Renal cortex interstitium (tissue), 11 donors: ENCODE measurements at regions not wholly inside any gene's neighbourhood (a gene's known extent, or its start where the extent isn't known, plus 50 kb on each side); places are given as distances from the start of the nearest gene placed in this dataset.
A peak's percentile ranks its signal among the peaks of the same experiment; 100 is the strongest.

ENCODE experiments used
- DNase-seq, 11 donors: peaks; one replicate each; pipeline ENCODE4 v3.0.0-alpha.2; 2013; ENCODE audit warnings: low read depth in 9 of 11, low spot score in 4 of 11; ENCODE audit errors: extremely low read depth in 1 of 11

GRCh38 chr15:95596496-95596895 lies 734.0 kb upstream of the NR2F2 start:
- DNase-seq = no peak

DNA sequence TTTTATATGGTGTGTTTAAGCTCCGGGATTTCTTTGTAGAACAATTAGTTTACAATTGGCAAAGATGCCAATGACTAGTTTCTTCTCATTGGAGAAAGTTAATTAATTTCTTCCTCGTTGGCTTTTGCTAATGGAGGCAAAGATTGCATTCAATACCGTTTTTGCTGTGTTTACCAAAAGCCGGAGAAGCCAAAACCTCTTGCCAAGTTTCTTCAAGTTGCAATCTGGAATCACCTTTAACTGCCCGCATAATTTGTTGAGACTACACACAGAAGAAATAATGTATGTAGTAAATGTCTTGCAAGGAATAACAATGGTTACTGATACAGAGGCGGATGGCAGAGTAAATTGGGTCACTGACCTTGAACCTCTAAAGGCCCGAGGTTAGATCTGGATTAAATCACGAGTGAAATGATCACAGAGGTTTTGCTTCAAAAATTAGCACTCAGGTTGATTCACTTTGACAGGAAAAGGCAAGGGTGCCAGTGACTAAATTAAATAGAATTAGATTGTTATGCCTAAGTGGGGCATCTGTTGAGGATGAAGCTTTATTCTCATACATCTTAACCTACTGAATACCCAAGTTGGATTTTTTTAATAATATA lies 732.1 kb upstream of the NR2F2 start:
- DNase-seq = no peak

GRCh38 chr15:95600367-95600766 lies 730.1 kb upstream of the NR2F2 start:
- DNase-seq = no peak

DNA sequence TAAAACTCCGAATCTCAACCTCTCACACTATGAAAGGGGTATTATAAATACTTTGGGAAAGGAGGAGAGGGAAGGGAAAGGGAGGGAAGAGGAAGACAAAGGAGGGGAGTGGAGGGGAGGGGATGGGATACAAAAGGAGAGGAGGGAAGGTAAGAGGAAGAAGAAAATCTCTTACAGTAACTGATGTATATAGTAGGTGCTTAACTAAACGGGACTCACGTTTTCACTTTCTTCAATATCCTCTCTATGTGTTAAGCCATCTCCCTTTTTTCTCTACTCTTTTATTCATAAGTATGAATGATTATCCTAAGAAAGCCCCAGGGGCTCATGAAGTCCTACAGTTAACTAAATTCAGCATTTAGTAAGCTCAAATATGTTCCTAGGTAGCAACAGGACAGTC lies 729.6 kb upstream of the NR2F2 start:
- no peak for DNase-seq

GRCh38 chr15:95601525-95601924 lies 729.0 kb upstream of the NR2F2 start:
- DNase-seq = no peak

DNA sequence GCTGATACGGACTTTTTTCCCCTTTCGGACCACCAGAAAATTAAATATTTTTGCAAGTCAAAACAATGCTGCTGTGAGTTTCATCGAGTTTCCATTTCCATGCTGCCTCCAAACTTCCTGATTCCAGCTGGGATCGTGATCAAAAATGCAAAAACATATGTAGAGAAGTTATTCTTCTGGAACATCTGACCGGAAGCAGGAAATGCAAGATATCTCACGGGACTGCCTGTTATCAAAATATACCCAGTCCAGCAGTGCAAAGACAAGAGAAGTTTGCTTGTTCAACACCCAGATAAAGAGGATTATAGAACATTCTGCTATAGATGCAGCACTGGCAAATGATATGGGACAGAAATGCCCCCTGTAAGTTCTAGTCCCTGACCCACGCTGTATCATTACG lies 726.7 kb upstream of the NR2F2 start:
- DNase-seq = peak in 2 of 11 donors; percentile 56 to 62

- peak in 3 of 11 donors; percentile 46 to 71 (median 47) for DNase-seq
Observed at GRCh38 chr15:95604634-95605036, 725.9 kb upstream of the NR2F2 start.

GRCh38 chr15:95605098-95605497 lies 725.4 kb upstream of the NR2F2 start:
- no peak for DNase-seq

DNA sequence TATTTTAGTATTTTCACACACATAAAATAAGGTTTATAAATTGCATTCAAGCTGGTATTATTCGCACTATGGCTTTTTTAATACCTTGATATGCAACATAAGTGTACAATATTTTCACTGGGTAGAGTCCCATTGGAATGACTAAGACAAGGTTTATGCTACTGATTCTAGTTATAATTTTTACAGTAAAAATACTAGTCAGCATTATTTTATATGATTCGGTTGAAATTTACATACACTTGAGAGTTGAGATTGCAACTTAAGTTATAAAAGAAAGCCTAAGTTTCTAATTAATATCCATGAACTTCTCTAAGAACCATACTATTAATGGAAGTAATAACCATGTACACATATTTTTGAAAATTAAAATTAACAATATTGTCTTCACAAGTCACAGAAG lies 723.9 kb upstream of the NR2F2 start:
- DNase-seq = no peak

- peak in 5 of 11 donors; percentile 58 to 78 (median 62) for DNase-seq
Observed at GRCh38 chr15:95608371-95608770, 722.1 kb upstream of the NR2F2 start.

GRCh38 chr15:95609096-95609495 lies 721.4 kb upstream of the NR2F2 start:
- DNase-seq = no peak

DNA sequence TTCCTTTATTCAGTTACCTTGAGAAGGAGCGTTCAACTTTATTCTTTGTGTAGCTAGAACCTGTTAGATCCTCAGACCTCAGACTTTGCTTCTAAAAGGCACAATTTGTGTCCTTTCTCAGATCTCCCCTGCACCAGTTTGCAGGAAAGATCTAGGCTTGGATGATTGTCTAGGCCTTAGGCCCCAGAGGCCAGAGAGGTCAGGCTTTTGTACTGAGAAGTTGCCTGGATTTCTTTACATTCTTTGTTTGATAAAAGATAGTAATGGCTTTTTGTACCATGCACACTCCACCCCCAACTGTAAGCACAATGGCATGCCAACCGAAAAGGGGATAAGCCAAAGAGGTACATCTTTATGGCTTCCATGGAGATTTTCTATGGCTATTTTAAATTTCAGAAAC lies 719.6 kb upstream of the NR2F2 start:
- DNase-seq = no peak

GRCh38 chr15:95615436-95615835 lies 715.1 kb upstream of the NR2F2 start:
- DNase-seq = no peak

DNA sequence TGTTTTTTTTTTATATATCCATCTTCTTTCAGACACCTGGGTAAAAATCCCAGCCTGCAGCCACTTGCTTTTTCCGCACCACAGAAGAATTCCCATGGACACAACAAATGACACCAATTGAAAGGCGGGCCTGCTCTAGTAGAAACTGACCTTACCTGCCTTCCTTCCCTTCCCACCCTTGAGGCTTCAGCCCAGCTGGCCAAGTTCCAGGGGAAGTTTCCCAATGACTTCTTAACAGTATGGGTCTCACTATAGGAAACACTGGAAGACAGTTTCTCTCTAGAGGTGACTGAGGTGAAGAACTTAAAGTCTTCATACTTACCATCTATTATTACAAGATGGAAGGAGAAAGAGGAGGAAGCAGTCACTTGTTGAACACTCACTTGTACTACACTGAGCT lies 714.2 kb upstream of the NR2F2 start:
- DNase-seq = no peak

GRCh38 chr15:95620934-95621579 lies 709.4 kb upstream of the NR2F2 start:
- no peak for DNase-seq

DNA sequence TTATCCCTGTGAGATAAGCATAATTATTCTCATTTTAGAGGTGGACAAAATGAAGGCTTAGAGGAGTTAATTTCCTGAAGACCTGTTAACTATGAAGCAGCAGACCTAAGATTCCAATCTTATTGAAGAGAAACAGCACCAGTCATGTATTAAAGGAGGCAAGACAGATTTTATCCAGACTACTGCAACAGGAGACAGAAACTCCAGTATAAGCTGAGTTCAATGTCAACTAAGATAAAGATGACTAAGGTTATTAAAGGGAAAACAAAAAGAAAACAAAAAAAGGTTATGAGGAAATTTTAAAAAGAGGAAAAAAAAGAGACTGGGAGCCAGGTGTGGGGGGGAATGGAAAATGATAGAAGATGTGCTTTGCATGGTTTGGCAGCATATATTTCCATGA lies 707.7 kb upstream of the NR2F2 start:
- no peak for DNase-seq

GRCh38 chr15:95624100-95624499 lies 706.4 kb upstream of the NR2F2 start:
- no peak for DNase-seq

DNA sequence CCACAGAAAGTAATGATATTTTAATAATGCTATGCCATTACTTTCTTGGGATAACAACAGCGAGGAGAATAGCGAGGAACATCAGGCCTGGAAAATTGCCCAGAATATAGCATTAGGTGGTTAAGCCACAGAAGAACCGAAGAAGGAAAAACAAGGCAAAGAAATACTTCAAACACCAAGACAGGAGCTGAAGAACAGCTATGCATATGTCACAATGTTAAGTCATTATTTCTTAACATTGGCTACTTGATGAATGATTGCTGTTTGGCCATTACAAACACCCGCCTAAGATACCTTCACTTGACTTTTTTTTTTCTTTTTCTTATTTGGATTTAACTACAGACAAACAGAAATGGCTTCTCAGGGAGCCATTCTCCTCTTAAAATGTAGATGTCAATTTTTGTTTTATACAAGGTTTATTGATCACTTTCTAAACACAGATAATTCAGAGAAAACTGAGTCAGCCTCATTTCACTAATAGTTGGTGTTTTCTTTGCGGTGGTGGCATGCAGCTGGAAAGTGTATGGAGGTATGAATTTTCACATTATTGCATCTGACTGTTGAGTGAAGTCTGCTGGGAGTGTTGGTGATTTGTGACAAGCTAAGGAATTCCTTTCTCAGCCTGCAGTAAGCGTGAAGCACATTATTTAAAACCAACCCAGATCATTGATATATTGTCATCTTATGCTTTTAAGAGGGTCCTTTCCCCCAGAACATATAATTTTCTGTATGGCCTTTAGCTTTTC lies 705.7 kb upstream of the NR2F2 start:
- DNase-seq = no peak

DNA sequence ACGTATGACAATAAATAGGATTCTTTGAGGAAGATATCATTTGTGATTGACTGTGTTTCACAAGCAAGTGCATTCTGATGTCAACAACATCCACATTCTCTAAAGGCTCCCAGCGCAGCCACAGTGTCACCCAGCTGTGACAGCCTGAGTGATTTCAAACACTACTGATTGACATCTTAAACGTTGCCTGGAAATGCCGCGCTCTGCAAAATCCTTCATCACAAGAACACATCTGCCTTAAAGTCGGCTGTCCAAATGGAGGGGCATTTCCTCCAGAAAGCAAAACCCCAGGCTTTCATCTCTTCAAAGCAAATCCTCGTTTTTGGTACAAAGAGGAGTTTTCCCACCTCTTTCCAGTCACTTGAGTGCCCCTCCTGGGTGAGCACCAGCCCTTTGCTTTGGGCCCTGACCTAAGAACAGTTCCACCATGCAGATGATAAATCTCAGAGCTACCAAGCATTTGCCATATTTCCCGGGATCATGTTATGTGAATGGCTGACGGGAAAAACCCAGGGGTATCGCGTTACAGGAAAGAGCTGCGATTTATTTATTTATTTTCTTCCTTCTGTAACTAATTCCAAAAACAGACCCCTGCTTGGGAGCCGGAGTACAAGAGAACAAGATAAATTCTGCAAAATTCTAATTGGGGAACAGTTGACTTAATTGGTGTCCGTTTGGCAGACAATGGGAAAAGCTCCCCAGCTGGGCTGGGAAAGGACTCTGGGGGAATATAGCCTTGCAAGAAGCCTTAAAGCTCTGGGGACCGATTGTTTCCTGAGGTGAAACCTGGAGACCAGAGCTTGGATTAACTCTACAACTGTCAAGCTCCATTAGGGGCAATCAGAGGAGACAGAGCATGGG lies 703.8 kb upstream of the NR2F2 start:
- DNase-seq = peak in 5 of 11 donors; percentile 63 to 79 (median 72)
